ENCODE measurements at regions not wholly inside any gene's neighbourhood (a gene's known extent, or its start where the extent isn't known, plus 50 kb on each side); places are given as distances from the start of the nearest gene placed in this dataset.
"Not testable (repeated sequence)": the region's sequence is repeated elsewhere in the genome, so short reads cannot be mapped to it uniquely, and the experiment has no call there.

DNA sequence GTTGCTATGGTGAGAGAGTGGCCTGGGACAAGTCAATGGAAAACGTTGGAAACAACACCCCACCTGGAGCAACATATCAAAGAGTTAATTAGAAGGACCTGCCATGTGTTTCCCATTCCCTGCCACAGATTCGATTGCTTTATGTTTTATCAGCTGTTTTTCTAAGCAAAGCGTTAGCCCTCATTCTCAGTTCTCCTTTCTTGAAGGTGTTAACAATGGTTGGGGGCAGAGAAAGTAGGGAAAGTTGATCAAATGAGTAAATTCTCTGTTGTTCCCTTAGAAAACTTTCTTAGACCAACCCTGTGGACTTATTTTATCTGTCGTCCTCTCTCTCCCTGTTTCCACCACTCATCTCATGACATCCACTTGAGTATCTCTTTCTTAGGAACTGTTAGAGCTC lies 102.5 kb downstream of the ADAMTS15 start:
- DNase-seq (ENCODE audit: low spot score) = no peak

DNA sequence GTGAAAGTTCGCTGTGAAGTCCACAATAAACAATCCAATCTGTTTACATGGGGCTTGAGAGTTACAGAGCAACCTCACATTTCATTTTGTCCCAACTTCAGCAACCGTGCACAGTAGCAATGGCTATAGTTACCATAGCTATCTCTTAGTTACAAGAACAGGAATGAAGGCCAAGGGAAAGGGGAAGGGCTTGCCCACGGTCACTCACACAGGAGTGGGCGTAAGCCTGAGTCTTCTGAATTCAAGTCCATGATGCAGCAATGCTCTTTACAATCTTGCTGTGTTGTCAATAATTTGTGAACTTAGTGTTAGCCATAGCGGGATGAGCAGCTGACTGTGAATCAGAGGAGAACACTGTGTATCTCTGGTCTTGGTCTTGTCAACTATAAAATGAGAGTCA lies 102.9 kb downstream of the ADAMTS15 start:
- DNase-seq (ENCODE audit: low spot score) = no peak

DNA sequence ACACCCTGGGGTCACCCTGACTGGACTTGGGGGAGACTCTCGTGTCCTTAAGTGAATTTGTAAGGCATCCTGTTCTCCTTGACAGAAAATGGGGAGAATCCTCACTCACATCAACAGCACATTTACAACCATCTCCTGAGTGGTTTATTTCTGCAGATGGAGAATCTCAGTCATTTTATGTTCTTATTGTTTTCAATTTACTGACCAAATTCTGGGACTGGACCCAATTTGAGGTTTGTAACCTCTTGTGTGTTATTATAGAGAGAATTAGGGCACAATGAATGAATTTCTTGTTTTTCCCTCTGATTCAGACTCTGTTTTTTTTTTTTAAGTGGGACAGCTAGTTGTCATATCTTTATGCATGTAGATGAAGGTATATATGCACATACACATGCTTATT lies 104.9 kb downstream of the ADAMTS15 start:
- DNase-seq (ENCODE audit: low spot score) = no peak

DNA sequence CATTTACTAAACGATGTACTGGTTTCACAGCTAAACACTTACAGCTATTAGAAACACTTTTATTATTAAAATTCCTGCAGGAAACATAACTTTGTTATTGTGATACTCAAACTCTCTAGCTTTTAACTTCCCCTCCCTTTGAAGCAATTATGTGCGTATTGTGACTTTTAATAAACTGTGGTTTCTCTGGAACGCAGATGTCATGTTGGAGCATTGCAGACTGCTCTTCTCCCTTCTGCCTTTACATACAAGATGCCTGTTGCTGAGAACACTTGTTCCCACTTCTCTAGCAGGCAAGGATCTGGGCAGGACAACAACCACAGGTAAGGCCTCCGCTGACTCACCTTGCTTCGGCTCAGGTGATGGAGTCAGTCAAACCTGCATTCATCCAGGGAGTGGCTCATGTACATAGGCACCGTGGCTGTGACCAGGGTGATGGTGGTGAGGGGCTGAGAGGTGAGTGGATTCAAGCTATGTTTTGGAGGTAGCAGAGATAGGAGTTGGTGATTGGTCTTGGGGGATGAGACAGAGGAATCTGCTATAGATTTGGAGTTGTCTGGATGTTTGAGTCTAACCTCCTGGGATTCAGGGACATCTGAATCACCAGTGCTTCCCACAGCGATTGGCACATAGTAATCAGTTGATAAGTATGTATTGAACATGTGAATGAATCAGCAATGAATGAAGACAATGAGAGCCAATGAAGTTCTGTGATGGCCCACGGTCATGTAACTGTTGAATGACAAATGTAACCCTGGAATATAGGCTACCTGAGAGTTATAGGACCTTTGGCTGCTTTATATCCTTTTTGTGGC lies 106.0 kb downstream of the ADAMTS15 start:
- no peak for DNase-seq (ENCODE audit: low spot score)

DNA sequence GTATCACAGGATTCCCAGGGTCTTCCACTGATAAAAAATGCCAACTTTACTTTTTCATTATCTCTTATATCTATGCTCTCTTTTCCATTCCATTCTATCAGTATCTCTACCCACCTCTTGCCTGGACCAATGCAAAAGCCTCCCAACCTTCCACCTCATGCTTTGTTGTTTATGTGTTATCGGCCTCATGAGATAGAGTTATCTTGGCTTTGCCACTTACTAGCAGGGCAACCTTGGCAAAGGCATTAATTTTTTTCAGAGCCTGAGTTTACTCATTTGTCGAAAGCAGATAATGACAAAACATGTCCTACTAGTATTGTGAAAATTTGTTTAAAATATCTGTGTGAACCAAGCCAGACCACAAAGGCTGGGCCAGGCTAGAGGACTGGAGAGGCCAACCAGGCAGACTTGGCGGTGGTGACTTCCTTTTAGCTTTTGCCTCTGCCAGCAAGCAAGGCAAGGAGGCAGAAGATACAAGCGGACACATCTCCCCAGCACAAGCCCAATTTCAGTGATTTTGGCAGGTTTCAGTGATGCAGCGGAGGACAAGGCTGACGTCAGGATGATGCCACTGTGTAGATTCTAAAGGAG lies 106.9 kb downstream of the ADAMTS15 start:
- DNase-seq (ENCODE audit: low spot score) = no peak

DNA sequence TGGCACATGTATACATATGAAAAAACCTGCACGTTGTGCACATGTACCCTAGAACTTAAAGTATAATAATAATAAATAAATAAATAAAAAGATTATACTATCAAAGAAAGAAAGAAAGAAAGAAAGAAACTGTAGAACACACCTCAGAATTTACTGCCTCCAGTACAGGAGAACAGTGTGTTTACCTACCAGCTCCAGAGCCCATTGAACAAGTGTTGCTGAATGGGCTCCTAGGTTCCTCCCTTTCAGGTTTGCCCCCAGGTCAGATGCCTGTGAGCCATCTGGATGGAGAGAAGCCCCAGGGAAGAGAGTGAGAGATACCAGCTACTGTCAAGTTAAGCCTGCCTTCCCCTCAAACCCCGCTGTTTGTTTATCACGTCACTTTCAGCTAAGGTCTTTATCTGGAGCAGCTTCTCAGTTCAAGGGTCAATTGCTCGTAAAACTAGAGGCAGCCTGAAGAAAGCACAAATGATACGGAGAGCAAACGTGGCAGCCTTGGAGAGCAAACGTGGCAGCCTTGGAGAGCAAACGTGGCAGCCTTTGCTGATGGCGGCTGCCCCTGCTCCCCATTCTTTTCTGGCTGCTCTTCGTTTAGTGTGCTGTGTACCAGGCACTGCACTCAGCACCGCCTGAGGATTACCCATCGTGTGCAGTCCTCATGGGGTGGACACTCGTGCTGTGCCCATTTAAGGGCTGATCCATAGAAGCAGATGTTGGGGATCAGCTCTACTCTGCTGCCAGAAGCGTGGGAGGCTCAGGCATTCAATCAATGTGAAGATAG lies 111.7 kb downstream of the ADAMTS15 start:
- DNase-seq (ENCODE audit: low spot score) = no peak

DNA sequence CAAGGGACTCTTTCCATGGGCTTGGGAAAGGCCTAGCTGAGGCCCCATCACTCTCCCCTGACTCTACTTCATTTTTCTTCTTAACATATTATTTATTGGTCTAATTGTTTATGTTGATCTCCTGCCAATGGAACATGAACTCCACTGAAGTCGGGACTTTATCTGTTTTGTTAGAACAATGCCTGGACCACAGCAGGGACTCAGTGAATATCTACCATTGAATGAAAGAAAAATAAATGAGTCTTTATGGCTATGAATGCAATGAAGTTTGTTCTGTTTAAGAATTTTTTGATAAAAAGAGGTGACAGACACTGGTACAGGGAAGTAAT lies 112.3 kb downstream of the ADAMTS15 start:
- DNase-seq (ENCODE audit: low spot score) = no peak

DNA sequence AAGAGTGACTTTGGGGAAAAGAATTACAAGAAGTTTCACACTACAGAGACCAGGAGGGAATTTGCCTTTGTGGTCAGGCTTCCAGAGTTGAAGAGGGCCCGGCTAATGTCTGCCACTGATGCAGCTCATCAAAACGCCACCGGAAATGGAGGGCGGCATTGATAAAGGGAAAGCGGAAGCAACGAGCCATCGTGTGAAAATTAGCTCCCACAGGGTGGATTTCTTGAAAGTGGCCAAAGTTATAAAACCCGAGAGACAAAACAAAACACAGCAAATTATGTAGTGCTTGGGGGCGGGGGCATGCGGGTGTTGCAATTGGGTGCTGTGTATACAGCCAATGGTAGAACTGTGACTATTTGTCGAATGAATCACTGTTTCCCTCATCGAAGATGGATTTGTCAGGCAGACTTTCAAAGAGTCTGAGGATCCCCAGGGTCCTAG lies 113.0 kb downstream of the ADAMTS15 start:
- DNase-seq (ENCODE audit: low spot score) = no peak

DNA sequence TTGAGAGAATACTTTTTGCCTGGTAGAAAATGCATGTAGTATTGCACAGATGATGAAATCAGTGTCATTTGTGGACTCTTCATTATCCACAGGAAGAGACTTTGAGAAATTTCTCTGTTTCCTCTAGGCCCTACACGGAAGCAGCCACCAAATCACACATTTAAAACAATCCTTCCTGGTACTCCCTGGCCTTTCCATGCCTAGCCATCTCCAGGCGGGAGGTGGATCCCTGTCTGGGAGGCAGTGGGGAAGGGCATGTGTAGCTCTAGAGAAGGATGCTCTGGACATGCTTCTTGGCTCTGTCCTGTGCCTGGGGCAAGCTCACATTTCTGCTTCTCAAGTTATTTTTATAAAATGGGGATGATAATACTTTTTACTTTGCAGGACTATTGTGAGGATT lies 114.1 kb downstream of the ADAMTS15 start:
- no peak for DNase-seq (ENCODE audit: low spot score)

DNA sequence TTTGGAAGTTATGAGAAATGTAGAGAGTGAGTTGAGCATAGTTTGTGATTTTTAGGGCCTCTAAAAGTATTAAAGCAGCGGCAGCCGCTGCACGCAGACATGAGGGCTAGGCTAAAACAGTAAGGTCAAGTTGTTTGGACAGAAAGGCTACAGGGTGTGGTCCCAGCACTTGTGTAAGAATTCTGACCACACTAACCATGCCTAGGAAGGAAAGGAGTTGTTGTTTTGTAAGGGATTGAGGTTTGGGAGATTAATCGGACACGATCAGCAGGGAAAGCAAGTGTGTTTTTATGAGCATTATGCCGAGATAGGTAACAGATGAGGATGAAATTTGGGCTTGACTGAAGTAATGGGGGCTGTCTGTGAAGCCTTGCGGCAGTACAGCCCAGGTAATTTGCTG lies 117.9 kb downstream of the ADAMTS15 start:
- DNase-seq (ENCODE audit: low spot score) = not testable (repeated sequence)

DNA sequence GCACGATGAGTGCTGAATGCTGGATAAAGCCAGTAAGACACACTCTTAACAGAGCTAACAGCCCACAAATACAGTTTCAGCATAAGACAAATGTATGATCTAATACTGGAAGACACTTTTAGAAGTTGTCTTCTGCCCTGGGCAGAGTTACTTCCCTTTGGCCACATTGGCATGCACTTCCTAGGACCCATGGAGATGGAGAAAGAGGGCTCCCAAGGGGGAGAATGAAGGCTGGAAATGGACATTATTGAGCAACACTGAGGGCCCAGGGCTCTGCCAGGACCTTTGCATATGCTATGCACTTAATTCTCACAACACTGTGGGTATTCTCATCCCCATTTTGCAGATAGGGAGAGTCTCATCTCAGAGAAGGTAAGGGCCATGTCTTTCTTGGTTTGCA lies 123.1 kb downstream of the ADAMTS15 start:
- no peak for DNase-seq (ENCODE audit: low spot score)

DNA sequence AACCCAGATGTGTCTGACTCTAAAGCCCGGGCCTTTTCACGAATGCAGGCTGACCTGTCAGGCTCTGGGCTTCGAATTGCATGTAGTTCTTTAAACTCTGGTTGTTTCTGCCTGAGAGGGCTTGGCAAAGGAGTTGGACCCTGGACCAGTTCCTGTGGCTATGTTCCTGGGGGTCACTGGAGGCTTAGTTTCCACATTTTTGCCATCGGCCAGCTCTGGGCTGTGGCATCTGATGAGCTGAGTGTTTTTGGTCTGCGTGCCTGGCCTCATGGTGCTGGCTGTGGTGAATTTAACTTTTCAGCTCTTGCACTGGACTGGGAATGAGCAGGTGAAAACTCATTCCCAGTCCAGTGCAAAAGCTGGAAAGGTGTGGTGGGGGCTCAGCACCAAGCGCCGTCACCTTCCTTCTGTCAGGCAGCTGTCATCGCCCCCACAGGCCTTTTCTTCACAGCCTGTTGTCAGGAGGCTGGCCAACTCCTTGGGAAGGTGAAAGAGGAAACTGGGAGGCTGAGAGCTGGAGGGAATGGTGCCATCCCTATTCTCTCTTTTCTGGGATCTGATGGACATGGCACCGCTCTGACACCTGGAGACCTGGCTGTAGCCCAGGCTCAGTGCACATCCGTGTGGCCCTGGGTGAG lies 123.6 kb downstream of the ADAMTS15 start:
- DNase-seq (ENCODE audit: low spot score) = no peak

DNA sequence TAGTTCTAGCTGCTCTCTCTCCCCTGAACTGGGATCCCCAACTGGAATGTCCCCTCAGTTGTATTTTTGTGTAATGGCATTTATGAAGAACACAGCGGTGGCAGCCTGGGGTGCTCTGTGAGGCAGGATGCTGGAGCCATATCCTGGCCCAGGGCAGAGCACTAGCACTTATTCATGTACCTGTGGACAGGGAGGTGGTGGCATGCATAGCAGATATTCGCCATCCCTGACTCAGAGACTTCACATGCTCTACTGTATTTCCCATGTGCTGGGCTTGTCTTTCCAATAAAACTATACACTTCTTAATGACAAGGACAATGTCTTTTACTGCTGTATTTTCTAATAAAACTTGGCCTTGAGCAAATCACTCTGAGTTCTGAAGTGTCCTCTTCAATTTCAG lies 125.3 kb downstream of the ADAMTS15 start:
- no peak for DNase-seq (ENCODE audit: low spot score)

DNA sequence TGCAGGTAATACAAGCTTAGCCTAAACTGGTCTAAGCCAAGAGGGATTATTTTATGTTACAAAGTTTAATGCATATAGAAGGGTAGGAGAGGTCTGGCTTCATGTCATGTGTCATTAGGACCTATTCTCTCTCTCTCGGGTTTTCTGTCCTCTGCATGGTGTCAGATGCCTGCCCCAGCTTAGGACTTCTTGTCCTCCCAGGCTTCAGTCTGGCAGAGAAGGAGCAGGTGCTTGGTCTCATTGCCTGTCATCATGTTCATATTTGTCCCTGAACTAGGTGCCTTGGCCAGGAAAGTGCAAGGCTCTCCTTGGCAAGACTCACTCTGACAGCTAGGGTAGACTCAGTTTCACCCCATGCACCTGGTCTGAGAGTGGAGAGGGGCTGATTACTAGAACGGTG lies 126.3 kb downstream of the ADAMTS15 start:
- no peak for DNase-seq (ENCODE audit: low spot score)

DNA sequence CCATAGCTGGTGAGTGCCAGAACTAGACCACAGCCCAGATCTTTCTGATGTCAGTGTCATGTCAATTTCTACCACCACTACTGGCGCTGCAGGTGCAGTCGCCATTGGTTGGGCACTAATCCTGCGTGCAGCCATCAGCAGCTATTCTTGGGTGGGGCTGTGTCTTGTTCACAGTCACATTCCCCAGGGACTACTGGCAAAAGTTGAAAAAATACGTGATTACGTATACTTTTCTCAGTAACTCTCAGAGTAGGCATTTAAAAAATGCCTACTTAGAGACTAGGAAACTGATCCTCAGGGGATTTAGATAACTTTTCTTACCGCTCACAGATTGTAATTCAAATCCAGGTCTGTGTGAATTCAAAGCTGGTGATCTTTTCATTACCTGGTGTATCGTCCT lies 127.7 kb downstream of the ADAMTS15 start:
- no peak for DNase-seq (ENCODE audit: low spot score)

DNA sequence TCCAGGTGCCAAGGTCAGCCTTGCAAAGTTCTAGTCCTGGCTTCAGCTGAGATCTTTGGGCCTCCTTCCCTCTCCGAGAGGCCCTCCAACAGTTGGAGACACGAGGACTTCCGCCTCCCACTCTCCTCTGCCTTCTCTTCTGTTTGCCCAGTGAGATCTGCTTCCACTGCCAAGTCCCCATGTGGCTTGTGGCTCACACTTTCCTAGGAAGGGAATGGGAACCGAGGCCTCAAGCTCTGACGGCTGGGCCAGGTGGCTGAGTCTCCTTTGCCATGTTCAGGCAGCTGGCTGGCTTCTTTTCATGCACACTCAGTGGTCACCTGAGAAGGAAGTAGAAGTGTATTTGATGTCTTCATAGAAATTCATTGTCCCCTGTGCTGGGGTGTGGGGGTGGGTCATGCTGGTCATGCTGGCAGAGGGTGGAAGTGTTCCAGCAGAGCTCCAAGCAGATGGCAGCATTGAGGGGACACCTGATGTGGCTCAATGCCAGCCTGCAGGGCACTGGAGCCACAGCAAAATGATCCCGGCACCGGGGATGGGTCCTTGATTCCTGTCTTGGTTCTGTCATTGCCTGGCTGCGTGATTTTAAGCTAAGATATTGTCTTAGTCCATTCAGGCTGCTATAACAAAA lies 130.4 kb downstream of the ADAMTS15 start:
- no peak for DNase-seq (ENCODE audit: low spot score)

DNA sequence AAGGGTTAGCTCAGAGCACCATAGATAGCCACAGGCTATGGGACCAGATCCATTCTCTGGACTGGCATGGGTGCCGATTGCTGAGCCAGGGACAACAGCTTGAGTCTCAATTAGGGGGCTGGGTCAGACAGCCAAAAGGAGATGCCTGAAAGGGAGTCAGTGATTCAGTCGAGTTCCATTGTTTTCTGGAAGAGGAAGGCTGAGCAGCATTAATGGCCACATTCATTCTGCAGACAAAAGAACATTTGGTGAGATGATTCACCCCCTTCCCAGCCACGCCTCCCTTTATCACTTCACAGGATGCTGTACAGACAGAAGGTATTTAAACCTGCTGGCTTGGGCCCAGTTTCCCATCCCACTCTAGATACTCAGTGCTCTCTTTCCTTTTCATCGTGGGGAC lies 131.9 kb downstream of the ADAMTS15 start:
- DNase-seq (ENCODE audit: low spot score) = no peak

DNA sequence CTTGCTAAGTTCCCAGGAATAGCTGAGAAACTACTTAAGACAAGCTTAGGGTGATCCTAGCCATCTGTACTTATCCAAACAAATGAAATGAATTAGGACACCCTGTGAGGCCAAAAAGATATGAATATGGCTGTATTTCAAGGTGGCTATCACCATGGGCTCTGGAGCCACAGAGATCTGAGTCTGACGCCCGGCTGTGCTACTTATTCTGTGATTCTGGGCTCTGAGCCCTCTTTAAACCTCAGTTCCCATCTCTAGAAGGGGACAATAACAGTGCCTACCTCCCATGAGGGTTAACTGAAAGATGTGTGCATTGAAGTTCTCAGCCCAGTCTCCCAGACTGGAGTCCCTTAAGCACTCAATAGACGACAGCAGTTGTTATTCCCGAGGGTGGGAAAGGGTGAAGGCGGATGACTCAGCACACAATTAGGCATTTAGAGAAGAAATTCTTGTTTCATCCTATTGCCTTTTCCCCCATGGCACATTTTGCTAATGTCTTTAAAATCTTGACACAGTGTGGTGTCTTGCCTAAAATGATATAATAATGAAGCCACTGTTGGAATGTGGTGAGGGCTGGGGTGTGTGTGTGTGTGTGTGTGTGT lies 132.5 kb downstream of the ADAMTS15 start:
- no peak for DNase-seq (ENCODE audit: low spot score)

DNA sequence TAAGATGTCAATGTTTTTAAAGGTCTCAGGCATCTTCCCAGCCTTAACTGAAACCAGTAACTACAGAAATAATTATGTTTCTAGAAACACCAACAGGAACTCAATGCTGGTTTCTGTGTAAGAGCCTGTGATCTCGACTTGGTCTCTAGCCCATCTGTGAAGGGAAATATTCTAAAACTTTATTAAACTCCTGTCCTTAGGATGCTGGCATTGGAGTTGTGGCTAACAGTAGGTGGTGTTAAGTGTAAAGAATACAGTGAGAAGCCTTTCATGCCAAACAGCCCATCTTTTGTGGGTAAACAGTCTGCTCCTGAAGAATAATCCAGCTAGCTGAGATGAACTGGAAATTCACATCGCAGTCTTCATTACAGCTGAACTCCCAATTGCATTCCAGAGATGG lies 133.2 kb downstream of the ADAMTS15 start:
- DNase-seq (ENCODE audit: low spot score) = no peak

DNA sequence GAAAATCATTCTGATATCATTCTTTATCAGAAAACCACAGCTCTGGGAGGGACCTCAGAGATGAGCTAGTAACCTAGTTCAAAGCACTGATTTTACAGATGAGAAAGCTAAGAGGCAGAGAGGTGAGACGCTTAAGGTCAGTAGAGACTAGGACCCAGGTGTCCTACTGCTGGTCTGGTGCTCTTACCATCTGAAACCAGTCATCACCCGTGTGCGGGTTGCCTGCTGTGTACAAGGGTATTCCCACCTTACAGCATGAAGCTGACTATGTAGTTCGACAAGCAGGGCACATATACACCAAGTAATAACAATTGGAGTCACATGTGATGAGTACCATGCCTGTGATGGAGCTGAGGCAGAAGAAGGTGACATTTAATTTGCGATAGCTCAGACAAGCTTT lies 133.7 kb downstream of the ADAMTS15 start:
- DNase-seq (ENCODE audit: low spot score) = no peak

DNA sequence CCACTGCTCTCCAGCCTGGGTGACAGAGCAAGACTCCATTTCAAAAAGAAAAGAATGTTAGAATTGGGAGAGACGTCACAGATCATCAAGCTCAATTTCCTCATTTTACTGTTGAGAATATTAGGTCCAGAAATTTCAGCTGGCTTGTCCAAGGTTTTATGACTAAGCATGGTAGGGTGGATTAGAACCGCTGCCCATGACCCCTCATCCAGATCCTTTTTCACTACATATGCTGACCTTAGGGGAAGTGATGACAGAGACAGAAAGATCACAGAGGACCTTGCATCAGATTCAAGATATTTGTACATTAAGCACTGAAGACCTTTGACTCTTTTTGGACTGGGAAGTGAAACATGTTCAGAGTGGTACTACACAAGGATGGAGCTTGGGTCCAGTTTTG lies 134.5 kb downstream of the ADAMTS15 start:
- DNase-seq (ENCODE audit: low spot score) = no peak

DNA sequence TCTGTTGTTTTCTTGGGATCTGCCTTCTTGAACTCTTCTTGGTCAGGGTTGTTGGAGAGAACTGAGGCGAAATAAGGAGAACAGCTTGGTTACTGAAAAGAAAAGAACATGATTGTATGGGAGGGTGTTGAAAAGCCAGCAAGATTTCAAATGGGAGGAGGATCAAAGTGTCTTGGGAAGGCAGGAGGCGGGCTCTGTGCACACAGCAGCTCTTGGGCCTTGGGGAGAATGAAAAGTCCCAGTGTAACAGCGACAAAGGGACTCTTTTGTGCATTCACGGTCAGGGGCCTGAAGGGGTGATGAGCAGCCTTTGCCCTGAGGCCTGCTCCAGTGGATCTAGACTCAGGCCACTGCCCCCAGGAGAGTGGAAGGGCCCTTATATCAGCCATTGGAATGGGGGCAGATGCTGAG lies 135.4 kb downstream of the ADAMTS15 start:
- DNase-seq (ENCODE audit: low spot score) = no peak
